ENCODE measurements at regions not wholly inside any gene's neighbourhood (a gene's known extent, or its start where the extent isn't known, plus 50 kb on each side); places are given as distances from the start of the nearest gene placed in this dataset.

DNA sequence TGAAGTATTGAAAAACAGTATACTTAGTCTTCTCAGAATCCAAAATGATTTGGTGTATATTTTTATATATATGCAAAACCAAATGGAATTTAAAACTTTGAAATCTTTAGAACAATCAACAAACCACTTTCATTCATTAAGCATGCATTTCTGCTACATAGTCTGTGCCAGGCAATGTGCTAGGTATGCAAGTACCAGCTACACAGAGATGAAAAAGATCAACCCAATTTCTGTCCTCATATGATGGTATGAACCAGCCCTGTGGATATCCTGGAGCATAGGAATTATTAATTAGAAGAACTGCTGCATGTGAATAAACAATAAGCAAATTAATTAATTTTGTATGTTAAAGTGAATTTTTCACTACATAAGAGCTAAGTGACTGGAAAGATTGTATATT lies 51.2 kb upstream of the RTN4 start:
- no peak for DNase-seq

- DNase-seq = peak; percentile 85
These were observed 49.9 kb upstream of the RTN4 start for GRCh38 chr2:55099878-55100820.

All from inflammatory macrophage treated with lipopolysaccharide for 4 hours (primary cell).